Fibroblast of gingiva (primary cell): ENCODE measurements at regions not wholly inside any gene's neighbourhood (a gene's known extent, or its start where the extent isn't known, plus 50 kb on each side); places are given as distances from the start of the nearest gene placed in this dataset.
A peak's percentile ranks its signal among the peaks of the same experiment; 100 is the strongest.
"Not testable (repeated sequence)": the region's sequence is repeated elsewhere in the genome, so short reads cannot be mapped to it uniquely, and the experiment has no call there.

Source experiments
- DNase-seq: peaks from one replicate; pipeline ENCODE4 v3.0.0-alpha.2; 2011; ENCODE audit warnings: low read depth

GRCh38 chr11:67805253-67806126 is 131.1 kb upstream of the ALDH3B2 start:
- peak; percentile 97 for DNase-seq

GRCh38 chr11:67804435-67805252 is 130.2 kb upstream of the ALDH3B2 start:
- DNase-seq, result peak; percentile 57

- not testable (repeated sequence) for DNase-seq
Measured at GRCh38 chr11:67803519-67803918, 129.1 kb upstream of the ALDH3B2 start.

- not testable (repeated sequence) for DNase-seq
Measured at GRCh38 chr11:67803055-67803454, 128.6 kb upstream of the ALDH3B2 start.

GRCh38 chr11:67802623-67803022 is 128.2 kb upstream of the ALDH3B2 start:
- DNase-seq, result not testable (repeated sequence)

- not testable (repeated sequence) for DNase-seq
Measured at GRCh38 chr11:67801397-67801796, 127.0 kb upstream of the ALDH3B2 start.

GRCh38 chr11:67800591-67800990 is 126.2 kb upstream of the ALDH3B2 start:
- not testable (repeated sequence) for DNase-seq

GRCh38 chr11:67799808-67800207 is 125.4 kb upstream of the ALDH3B2 start:
- not testable (repeated sequence) for DNase-seq

GRCh38 chr11:67797726-67798521 is 123.5 kb upstream of the ALDH3B2 start:
- not testable (repeated sequence) for DNase-seq

- DNase-seq, result no peak
Measured at GRCh38 chr11:67795746-67796145, 121.3 kb upstream of the ALDH3B2 start.

- DNase-seq, result not testable (repeated sequence)
Measured at GRCh38 chr11:67793750-67794149, 119.3 kb upstream of the ALDH3B2 start.

GRCh38 chr11:67792273-67792990 is 118.0 kb upstream of the ALDH3B2 start:
- DNase-seq, result peak; percentile 12

GRCh38 chr11:67791598-67792170 is 117.3 kb upstream of the ALDH3B2 start:
- not testable (repeated sequence) for DNase-seq

- not testable (repeated sequence) for DNase-seq
Measured at GRCh38 chr11:67788341-67788695, 113.9 kb upstream of the ALDH3B2 start.

- DNase-seq, result not testable (repeated sequence)
Measured at GRCh38 chr11:67787681-67788340, 113.4 kb upstream of the ALDH3B2 start.

- DNase-seq, result not testable (repeated sequence)
Measured at GRCh38 chr11:67781967-67782366, 107.5 kb upstream of the ALDH3B2 start.

- DNase-seq, result not testable (repeated sequence)
Measured at GRCh38 chr11:67781506-67781905, 107.1 kb upstream of the ALDH3B2 start.

GRCh38 chr11:67780056-67780455 is 105.6 kb upstream of the ALDH3B2 start:
- no peak for DNase-seq

- not testable (repeated sequence) for DNase-seq
Measured at GRCh38 chr11:67779189-67779875, 104.9 kb upstream of the ALDH3B2 start.
